ENCODE measurements at regions not wholly inside any gene's neighbourhood (a gene's known extent, or its start where the extent isn't known, plus 50 kb on each side); places are given as distances from the start of the nearest gene placed in this dataset.

DNA sequence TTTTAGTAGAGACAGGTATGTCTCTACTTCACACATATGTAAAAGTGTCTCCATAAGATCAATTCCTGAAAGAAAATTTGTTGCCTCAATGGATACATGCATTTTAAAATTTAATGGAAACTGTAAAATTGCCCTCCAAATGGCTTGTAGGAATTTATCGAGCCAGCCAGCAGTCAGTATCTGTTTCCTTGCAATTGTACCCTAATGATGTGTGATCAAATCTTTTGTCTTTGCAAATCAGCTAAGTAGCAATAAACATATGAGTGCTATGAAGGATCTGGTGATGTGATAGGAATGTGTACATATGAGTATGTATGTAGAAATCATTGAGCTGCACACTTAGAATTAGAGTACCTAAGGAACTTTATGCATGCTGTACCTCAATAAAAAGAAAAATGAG is 253.0 kb downstream of the MAFB start:
- no peak for TF ChIP-seq CTCF (IDR thresholded peaks at IDR 0.05; ENCODE audit: control extremely low read depth in 1 of 3, insufficient read depth in 1 of 3, low read depth in 1 of 3, low read length in 3 of 3)
- no peak for TF ChIP-seq CHD1 (IDR thresholded peaks at IDR 0.05; ENCODE audit: low read depth, low read length)
- TF ChIP-seq POLR2A (IDR thresholded peaks at IDR 0.05; ENCODE audit: control extremely low read depth in 1 of 2, low read depth in 2 of 2, low read length in 2 of 2): no peak
- TF ChIP-seq MAX (IDR thresholded peaks at IDR 0.05): no peak
- no peak for TF ChIP-seq JUN (IDR thresholded peaks at IDR 0.05; ENCODE audit: low read depth, low read length)
